Skeletal muscle tissue (tissue), 3 donors: ENCODE measurements at regions not wholly inside any gene's neighbourhood (a gene's known extent, or its start where the extent isn't known, plus 50 kb on each side); places are given as distances from the start of the nearest gene placed in this dataset.

Experiments used
- H3K27ac ChIP-seq: one replicate; pipeline ENCODE4 v1.7.0; 2013; ENCODE audit warnings: mild to moderate bottlenecking, low read depth, low read length, inconsistent platforms
- H3K27me3 ChIP-seq, 3 donors: one replicate each; pipeline ENCODE4 v1.7.0; 2013; ENCODE audit warnings: low read length in 3 of 3; ENCODE audit not compliant: control insufficient read depth in 3 of 3, insufficient read depth in 3 of 3
- H3K36me3 ChIP-seq, 3 donors: one replicate each; pipeline ENCODE4 v1.7.0; 2013; ENCODE audit warnings: low read length in 3 of 3; ENCODE audit not compliant: control insufficient read depth in 3 of 3, insufficient read depth in 3 of 3
- H3K4me1 ChIP-seq, 3 donors: one replicate each; pipeline ENCODE4 v1.7.0; 2013; ENCODE audit warnings: low read length in 3 of 3, mild to moderate bottlenecking in 3 of 3; ENCODE audit not compliant: control insufficient read depth in 3 of 3, insufficient read depth in 3 of 3
- H3K4me3 ChIP-seq, 3 donors: one replicate each; pipeline ENCODE4 v1.7.0; 2013; ENCODE audit warnings: low read length in 3 of 3
- H3K9ac ChIP-seq, 3 donors: one replicate each; pipeline ENCODE4 v1.7.0; 2013; ENCODE audit warnings: low read length in 3 of 3, mild to moderate bottlenecking in 3 of 3, moderate library complexity in 2 of 3, low read depth in 1 of 3
- H3K9me3 ChIP-seq, 3 donors: one replicate each; pipeline ENCODE4 v1.7.0; 2013; ENCODE audit warnings: low read length in 3 of 3; ENCODE audit not compliant: control insufficient read depth in 3 of 3
- donor health status: Osteomylitis.

DNA sequence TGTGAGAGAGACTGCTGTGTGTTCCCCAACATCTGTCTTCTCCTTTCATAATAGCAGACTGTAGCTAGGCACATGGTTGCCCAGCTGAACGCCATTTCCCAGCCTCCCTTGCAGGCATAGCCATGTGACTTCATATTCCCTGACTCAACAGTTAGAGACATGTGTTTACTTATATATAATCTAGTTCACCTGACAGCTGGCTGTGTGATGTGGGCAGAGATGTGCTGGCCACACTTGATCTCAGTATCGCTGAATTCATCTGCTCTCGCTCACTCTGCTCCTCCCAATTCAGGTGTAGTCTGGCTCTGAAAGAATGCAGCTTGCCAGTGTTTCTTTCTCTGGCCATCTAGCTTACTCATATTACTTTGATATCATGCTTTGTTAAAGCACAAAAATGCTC lies 52.3 kb upstream of the SEC11C start:
- H3K4me1 ChIP-seq, result peaks cover 0 to 8% (median 3%) of the 10 kb centered on the region in 3 donors
- H3K27me3 ChIP-seq, result peaks cover 0 to 2% (median 2%) of the 10 kb centered on the region in 3 donors
- H3K9me3 ChIP-seq, result no peaks in the 10 kb centered on the region
- H3K27ac ChIP-seq, result no peak overlapping the region
- no peaks in the 10 kb centered on the region for H3K36me3 ChIP-seq
- H3K9ac ChIP-seq, result no peak overlapping the region
- H3K4me3 ChIP-seq, result no peak overlapping the region
